Activated CD4-positive, alpha-beta T cell treated with anti-CD3 and anti-CD28 coated beads for 24 hours (primary cell): ENCODE measurements at regions not wholly inside any gene's neighbourhood (a gene's known extent, or its start where the extent isn't known, plus 50 kb on each side); places are given as distances from the start of the nearest gene placed in this dataset.
"Not testable (repeated sequence)": the region's sequence is repeated elsewhere in the genome, so short reads cannot be mapped to it uniquely, and the experiment has no call there.

ENCODE experiments used
- DNase-seq, 2 donors: peaks; one replicate each; pipeline ENCODE4 v3.0.0-alpha.2; 2020; ENCODE audit warnings: low read depth in 2 of 2

- no peak for DNase-seq
These were observed 58.1 kb downstream of the NPAP1 start for GRCh38 chr15:24733659-24734058.

DNA sequence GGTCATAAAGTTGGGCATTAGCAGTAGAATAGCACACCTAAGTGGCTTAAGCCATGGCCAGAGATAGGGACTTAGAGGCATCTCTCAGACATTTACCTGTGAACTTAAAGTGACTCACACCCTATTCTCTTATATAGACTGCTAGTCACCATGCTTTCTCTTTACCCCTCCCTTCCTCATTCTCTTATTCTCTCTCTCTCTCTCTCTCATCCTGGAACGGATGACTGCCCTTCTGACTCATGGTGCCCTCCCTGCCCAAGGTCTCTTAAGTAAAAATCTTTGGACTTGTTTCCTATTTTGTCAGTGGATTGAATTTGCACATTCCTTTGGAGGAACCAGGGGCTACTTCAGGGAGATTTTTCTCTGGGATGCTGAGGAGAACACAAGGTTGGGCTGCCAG is 58.8 kb downstream of the NPAP1 start:
- DNase-seq, result no peak

- DNase-seq, result no peak
These were observed 69.7 kb downstream of the NPAP1 start for GRCh38 chr15:24745290-24745689.

GRCh38 chr15:24746094-24746493 is 70.5 kb downstream of the NPAP1 start:
- DNase-seq, result no peak

DNA sequence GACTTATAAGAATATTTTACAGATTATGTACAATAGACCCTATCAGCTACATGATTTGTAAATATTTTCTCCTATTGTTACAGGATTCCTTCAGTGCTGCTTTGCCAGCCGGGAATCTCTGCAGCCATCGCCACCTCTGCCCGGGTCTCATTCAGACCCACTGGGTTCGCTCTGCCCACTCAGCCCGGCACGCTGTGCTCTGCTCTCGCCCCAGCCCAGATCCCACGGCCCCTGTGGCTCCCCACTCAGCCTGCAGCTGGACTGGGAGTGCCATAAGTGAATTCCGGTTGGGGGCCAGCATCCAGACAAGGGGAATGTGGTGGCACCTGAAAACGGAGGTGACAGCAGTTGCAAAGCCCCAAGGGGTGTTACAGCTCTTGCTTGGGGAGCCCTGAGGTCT is 71.8 kb downstream of the NPAP1 start:
- DNase-seq, result no peak

DNA sequence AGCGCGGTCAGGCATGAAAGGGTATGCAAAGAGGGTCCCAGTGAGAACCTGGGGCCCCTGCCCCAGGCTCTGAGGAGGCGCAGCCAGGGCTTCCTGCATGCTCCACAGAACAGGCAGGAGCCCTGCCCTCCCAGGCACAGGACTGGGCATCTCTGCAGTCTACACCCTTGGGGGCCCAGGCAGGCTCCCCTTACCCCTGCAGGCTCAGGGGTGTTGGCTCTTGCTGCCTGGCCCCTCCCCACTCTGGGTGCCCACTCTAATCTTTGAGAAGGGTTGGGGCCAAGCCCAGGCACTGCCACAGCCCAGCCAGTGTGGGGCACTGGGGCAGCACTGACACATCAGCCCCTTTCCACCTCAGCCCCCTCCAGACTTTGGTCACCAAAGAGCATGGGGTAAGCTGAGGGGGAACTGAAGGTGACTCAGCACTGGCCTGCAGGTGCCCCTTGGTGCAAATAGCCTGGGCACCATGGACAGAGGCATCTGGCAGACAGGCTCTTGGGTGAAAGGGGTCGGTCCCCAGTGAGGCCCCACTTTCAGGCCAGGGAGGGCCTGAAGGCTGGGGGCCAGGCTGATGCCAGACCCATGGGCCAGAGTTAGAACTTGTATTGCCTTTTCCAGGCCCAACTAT is 73.4 kb downstream of the NPAP1 start:
- no peak for DNase-seq

DNA sequence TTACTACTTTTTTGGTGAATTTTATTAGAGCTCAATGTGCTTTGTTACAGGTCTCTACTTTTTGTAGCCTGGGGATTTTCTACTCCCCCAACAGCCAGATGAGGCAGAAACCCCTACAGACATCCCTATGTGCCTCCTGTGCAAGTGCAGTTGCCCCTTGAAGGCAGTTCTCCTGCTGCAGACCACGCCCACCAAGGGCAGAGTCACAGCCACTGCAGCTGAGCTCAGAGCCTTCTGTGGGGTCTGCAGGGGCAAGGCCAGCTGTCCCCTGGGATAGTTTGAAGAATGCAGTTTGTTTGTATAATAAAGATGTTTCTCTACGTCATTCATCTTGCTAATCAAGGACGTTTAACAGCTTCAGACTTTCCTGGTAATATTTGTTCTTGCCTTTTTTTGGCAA is 76.8 kb downstream of the NPAP1 start:
- DNase-seq, result no peak

- DNase-seq, result no peak
These were observed 80.5 kb downstream of the NPAP1 start for GRCh38 chr15:24756101-24756500.

DNA sequence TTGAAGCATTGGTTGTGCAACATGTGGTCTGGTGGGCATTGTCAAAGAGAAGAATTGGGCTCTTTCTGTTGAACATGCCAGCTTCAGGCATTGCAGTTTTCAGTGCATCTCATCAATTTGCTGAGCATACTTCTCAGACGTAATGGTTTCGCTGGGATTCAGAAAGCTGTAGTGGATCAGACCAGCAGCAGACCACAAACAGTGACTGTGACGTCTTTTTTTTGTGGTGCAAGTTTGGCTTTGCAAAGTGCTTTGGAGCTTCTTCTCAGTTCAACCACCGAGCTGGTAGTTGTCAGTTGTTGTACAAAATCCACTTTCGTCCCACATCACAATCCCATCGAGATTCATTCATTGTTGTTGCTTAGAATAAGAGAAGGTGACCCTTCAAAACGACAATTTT is 84.5 kb downstream of the NPAP1 start:
- DNase-seq, result no peak

DNA sequence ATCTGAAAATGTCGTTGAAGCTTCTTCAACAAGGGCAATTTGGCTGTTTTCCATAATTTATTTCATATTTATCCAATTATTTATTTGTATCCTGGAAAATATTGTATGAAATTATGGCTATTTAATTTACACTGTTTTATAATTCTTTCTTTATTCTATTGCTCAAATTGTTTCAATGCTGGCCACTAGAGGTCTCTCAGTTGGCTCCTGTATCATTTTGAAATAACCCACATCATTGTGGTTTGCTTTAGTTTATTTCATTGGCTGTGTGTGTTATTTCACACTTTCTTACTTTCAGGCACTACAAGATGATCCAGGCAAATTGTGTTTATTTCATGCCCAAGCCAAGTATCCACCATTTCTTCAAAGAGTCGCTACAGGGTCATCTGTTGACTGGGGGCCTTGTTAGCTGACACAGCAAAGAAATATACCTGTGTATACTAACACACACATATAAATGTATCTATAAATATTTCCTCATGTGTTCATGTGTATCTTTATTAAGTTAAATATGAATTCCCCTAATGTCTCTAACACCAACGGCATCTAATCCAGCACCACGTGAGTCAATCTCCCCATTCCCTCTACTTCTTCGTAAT is 86.2 kb downstream of the NPAP1 start:
- no peak for DNase-seq

- no peak for DNase-seq
These were observed 88.3 kb downstream of the NPAP1 start for GRCh38 chr15:24763891-24764290.

DNA sequence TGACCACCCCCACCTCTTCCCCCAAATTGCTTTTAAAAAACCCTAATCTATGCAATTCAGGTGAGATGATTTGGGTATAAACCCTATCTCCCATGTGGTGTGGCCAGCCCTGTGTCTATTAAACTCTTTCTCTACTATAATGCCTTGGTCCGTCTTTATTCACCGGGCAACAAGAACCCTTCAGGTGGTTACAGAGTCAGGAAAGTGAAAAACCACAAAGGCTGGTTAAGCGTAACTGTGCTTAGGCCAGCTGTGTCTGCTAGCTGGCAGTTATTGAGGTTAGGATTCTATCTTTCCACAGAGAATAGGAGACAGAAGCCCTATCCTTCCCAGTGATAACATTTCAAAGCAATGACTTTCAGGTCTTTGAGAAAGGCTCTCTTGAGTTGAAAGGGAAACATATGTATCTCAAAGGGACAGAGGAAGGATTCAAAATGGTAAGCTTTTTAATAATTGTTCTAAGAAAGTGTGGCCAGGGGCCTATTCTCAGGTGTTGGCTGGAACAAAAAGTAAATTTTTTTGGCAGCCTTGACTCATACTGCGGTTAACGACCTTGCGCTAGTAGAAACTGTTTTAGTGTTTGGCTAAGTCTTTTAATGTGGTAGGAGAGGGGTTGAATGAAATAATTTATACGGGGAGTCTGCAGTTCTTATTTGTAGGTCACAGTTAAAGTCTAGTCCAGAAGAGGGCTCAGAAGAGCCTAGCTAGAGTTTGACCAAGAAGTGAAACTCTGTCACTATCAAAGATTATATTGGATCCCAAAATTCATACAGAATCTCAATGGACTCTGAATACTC is 89.0 kb downstream of the NPAP1 start:
- no peak for DNase-seq

DNA sequence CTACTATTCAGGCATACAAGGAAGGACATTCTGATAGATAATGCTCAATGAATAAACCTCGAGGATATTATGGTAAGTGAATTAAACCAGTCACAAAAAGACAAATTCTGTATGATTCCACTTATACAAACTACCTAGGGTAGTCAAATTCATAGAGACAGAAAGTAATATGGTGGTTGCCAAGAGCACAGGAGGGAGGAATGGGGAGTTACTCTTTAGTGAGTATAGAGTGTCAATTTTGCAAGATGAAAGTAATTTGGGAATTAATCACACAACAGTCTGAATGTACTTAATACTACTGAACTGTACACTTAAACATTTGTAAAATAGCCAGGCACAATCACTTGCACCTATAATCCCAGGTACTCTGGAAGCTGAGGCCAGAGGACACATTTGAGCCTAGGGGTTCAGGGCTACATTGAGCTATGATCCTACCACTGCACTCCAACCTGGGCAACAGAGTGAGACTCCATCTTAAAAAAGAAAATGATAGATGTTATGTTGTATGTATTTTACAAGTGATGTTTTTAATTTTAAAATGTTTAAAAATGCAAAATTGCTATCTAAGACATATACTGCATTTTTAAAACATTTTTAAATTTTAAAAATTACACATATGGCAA is 91.0 kb downstream of the NPAP1 start:
- no peak for DNase-seq

DNA sequence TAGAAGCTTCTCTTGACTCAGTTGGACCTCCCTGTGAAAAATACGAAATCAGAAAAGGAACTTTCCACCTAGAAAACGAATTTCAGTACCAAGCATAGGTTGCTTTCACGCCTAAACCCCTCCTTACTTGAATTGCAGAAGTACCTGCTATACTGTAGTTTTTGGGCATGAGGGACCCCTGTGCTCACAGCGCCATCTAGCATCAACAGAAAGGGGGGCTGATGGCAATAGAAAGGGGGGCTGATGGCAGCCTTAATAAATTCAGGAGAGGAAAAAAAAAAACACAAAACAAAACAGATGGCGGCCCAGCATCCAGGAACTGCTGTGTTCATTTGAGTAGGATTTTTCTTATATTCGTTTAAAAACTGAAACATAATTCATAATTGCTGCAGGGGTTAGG is 96.7 kb downstream of the NPAP1 start:
- DNase-seq, result no peak

GRCh38 chr15:24772686-24773373 is 97.3 kb downstream of the NPAP1 start:
- DNase-seq, result peak; percentile 37 to 41

GRCh38 chr15:24777307-24777706 is 101.7 kb downstream of the NPAP1 start:
- no peak for DNase-seq

GRCh38 chr15:24784506-24784905 is 108.9 kb downstream of the NPAP1 start:
- no peak for DNase-seq

GRCh38 chr15:24786347-24786746 is 110.8 kb downstream of the NPAP1 start:
- no peak for DNase-seq

- DNase-seq, result not testable (repeated sequence)
These were observed 127.0 kb downstream of the NPAP1 start for GRCh38 chr15:24802624-24803023.

DNA sequence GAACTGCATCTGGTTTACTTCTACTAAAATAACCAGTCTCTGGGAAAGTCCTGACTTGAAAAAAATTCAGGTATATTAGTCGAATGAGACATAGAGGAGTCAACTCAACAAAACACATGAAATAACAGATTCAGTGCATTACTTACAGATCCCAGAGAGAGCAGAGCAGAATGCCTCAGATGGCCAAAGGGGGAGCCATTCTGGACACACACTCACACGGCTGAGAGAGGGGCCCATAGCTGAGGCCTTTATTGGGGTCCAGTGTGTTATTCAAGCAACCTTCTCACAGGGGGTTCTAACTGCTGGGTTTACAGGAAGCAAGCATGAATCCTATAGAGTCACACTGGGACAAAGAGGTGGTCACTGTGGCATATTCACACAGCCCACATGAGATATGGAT is 135.1 kb upstream of the SNRPN start:
- DNase-seq, result no peak

- no peak for DNase-seq
These were observed 131.3 kb upstream of the SNRPN start for GRCh38 chr15:24823473-24823872.

GRCh38 chr15:24832282-24832681 is 122.5 kb upstream of the SNRPN start:
- DNase-seq, result no peak
